ENCODE measurements at regions not wholly inside any gene's neighbourhood (a gene's known extent, or its start where the extent isn't known, plus 50 kb on each side); places are given as distances from the start of the nearest gene placed in this dataset.
"Not testable (repeated sequence)": the region's sequence is repeated elsewhere in the genome, so short reads cannot be mapped to it uniquely, and the experiment has no call there.

DNA sequence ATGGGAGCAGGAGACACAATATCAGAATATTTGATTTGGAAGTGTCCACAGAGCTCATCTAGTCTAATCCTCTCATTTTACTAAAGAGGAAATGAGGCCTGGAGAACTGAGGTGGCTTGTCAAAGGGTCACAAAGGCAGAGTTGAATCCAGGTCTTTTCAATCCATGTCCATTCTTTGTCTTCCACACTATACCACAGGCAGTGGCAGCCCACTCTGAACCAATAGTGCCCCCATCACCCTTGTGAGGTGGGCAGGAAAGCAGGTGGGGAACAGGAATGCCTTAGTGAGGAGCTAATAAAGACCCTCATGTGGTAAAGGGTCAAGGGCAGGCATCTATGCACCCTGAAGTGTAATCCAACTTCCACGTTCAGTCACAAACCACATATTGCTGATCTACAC, 134.8 kb upstream of the EGLN3 start:
- no peak for DNase-seq

DNA sequence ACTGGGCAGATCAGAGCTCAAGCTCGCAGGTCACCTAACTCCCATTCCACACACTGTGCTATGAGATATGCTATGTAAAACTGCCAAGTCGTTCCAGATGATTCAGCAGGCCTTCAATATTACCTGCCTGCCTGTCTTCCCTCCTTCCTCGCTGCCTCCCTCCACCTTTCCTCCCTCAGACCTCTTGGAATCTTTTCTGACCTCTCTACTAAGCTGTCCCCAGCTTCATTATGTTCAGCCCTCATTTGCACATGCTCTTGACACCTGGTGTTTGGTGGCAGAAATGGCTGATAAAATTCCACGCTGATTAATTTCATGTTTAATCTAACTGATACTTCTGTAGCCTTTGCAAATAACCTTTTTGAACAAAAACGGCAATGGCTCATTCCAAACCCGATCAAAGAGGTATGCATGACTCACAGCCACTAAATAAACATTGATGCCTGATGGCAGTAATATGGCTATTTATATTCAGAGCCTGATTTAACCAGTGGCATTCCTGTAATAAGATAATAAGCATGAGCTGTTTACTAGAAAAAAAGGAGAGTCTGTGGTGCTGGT, 130.8 kb upstream of the EGLN3 start:
- DNase-seq = peak; percentile 81

DNA sequence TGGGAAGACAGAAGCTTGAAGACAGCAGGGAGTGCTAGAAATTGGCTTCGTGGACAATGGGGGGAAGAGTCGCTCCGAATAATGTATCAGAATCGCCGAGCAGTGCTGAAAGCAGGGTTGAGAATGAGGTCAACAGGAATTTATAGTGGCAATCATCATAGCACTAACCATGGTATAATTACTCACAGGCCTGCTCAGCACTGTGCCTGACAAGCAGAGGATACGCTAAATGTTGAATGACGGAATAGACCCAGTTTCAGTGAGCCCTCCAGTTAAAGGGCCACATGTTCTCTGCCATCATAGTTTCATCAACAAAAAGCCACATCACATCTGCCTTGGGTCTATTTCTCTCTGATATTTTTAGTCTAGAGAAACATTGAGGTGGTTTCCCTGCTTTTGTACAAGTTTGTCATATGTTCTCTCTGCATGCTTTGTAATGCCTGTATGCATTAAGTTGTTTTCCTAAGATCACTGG, 130.3 kb upstream of the EGLN3 start:
- DNase-seq = no peak

DNA sequence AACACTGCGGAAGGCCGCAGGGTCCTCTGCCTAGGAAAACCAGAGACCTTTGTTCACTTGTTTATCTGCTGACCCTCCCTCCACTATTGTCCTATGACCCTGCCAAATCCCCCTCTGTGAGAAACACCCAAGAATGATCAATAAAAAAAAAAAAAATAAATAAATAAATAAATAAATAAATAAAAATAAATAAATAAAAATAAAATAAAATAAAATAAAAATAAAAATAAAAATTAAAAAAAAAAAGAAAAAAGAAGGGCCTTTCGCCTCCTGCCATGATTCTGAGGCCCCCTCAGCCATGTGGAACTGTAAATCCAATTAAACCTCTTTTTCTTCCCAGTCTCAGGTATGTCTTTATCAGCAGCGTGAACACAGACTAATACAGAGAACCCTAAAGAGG, 128.8 kb upstream of the EGLN3 start:
- DNase-seq = not testable (repeated sequence)

DNA sequence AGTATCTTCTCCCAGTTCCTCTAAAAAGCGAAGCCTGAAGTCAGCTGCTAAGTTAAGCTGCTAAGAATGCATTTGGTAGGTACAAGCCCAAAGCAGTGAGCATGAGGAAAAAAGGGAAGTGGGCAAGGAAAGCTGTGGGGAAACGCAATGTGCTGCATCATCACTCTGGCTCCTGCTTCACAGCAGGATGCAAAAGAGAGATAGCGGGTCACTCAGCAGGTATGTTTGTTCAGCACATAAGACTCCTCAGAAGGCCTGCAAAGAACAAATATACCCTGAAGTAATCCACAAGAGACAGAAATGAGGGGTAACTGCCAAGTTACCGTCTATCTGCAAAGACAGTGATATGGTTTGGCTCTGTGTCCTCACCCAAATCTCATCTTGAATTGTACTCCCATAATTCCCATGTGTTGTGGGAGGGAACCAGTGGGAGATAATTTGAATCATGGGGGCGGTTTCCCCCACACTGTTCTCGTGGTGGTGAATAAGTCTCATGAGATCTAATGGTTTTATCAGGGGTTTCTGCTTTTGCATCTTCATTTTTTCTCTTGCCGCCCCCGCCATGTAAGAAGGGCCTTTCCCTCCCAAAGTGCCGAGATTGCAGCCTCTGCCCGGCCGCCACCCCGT, 127.4 kb upstream of the EGLN3 start:
- DNase-seq = no peak

DNA sequence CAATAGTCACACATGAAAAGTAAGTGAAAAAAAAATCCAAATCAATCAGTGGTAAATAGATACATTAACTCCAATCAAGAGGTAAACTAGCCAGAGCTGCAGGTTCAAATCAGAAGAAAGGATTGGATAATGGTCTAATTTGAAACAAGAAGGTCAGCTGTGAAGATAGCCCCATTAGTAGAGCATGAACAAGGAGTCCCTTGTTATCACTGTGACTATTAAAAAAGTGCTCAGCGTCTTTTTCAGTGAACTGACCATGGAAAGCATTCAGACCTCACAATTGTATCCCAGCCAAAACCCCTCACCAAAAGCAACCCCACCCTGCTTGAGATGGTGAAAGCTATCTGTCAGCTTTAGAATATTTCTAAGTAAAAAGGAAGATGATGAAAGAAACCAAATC, 125.0 kb upstream of the EGLN3 start:
- DNase-seq = no peak

DNA sequence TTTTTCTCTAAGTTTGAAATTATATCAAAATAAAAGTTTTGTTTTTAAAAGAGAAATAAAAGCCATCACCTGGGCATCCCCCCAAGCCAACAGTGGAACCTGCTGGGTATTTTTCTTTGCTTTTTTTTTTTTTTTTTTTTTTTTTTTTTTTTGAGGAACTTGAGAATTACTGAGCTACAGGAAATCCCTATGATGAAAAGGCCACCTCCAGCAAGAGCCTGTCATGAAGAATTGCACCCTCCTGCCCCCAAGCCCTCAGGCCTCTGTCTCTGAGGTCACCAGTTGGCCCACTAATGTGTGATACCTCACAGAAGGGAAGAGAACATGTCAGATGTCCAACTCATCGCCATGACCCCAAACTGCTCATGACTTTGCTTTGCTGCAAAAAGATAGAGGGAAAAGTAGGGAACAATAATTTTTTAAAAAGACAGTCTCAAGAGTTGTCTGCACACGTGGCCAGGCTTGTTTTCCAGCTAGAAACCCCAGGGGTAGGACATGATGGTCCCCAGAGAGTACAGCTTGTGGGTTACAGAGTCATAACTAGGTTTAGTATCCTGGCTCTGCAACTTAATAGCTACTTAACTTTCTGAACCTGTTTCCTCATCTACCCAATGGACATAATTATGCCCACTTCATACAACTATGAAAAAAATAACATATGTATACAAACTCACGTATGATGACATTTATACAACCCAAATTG, 124.3 kb upstream of the EGLN3 start:
- no peak for DNase-seq

DNA sequence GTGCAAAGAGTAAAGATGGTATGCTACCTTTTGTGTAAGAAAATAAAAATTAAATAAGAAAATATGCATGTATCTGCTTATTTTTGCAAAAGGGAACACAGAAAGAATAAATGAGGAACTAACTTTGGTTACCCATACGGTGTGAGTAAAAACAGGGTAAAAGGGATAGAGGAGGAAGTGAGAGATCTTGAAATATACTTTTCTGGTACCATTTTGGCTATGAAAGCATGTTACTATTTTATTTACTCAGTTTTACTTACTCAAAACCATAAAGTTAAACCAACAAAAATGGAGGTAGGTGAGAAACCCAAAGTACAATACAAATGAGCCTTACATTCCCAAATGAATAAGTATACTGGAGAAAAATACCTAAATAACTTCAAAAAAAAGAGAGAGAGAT, 122.0 kb upstream of the EGLN3 start:
- DNase-seq = no peak

DNA sequence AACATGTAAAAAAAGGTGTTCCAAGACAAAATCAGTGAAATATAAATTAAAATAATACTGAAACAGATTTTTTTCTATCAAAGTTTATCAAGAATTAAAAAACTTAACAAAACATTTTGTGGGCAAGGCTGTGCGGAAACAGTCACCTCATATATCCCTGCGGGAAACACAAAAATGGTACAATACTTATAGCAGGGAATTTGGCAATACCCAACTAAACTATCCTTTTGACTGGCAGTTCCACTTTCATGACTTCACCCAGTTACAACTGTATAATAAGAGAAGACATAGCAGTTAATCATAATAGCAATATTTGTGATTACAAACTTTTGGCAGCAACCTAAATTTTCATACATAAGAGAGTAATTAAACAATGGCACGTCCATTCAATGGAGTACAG, 121.5 kb upstream of the EGLN3 start:
- no peak for DNase-seq

DNA sequence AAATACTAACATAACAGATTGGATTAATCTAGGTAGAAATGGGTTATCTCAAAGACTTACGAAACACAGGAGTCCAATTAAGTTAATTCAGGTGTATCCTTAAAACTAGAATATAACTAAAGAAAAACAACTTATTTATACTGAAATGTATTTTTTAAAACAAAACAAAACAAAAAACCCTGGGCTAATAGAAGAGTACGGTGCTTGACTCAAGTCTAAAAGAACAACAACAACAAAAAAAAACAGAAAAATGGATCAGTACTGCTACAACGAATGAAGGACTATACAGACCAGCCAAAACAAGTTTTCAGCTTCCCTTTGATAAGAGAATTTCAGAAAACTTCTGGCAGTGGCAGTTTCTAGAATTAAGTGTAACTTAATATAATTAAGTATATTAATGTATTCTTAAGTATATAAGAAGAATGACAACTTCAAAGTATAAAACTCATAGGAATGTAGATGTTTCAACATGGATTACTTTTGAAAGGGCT, 120.1 kb upstream of the EGLN3 start:
- no peak for DNase-seq

DNA sequence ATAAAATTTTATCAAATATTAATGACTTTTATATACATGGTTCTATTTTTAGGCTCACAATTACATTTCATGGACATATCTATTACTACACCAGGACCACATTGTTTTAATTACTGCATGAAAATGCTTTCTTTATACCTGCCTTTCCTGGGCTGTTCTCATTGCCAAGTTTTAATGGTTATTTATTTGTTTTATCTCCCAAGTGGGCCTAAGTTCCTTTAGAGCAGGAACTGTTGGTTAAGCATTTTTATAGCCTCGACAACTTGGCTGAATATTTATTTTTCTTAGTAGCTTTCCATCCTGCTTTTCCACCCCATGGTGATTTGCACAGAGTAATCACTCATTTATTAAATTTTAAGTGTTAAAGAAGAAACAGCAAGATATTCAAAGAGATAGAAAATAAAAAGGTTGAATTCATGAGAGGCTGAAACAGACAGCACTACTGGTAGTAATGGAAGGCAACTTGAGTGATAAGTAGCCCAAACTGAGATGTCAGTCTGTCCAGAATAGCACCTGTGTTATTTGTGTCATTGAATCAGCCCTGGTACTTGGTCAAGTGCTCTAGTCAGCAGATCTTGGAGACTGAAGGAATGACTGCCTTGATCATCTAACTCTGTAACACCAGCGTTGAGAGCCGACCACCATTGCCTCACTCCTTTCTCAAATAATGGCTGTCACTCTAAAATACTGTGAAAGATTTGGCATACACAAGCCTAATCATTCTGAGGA, 119.1 kb upstream of the EGLN3 start:
- DNase-seq = no peak

DNA sequence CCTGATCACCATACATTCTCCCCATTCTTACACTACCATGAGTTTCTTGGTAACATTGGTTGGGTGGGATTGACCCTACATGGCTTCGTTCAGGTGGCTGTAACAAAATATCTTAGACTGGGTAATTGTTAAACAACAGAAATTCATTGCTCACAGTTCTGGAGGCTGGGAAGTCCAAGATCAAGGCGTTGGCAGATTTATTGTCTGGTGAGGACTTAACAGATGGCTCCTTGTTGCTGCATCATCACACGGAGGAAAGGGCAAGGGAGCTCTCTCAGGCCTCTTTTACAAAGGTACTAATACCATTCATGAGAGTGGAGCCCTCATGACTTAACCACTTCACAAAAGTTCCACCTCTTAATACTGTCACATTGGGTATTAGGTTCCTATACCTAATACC, 116.7 kb upstream of the EGLN3 start:
- no peak for DNase-seq

DNA sequence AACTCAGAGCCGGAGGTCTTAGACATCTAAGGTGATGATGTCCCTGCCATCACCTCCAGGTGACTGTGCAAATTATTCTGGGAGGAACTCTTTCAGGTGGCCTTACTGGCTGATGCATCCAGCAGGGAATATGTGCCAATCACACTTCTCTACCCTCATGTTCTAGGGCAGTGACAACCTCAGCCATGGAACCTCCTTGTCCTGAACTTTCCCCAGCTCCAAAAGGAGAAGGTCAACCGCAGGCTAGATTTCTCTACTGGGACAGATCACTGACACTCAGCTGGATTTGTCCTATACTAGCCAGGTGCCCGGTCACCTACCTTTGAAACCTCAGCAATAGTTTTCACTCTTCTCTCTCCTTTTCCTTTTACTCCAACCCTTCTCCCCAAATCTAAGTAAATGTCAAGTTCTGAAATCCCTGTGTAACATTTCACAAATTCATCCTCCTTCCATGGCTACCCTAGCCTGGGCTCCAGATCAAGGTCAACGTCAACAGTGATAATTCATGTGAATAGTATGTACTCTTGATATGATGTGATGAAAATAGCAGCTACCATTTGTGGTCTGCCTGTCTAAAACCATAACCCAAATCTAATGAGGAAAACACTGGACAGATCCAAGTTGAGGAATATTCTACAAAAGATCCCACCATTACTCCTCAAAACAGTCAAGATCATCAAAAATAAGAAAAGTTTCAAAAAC, 115.0 kb upstream of the EGLN3 start:
- no peak for DNase-seq

DNA sequence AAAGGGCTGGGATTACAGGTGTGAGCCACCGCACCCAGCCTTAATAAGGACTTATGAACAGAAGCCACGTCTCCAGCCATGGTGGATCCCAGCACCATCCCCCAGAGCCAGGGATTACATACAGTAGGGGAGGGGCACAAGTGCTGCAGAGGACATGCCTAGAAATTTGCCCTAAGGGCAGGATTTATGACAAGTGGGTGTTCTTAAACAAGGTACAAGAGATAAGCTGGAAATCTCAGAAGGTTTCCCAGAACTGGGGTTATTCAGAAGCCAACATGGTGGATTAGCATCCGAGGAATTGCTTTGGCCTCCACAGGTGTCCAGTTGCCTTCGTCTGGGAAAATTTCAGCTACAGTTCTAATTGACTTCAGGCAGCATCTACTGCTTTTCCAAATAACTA, 114.4 kb upstream of the EGLN3 start:
- DNase-seq = no peak

DNA sequence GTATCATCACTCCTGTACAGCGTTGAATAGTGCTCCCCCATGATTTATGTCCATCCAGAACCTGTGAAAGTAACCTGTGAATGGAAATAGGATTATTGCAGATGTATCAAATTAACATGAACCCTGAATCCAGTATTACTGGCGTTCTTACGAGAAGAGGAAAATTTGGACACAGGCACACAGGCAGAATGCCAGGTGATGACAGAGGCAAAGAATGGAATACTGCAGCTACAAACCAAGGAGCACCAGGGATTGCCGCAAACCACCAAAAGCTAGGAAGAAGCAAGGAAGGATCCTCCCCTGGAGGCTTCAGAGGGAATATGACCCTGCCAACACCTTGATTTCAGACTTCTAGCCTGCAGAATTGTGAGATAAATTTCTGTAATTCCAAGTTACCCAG, 113.5 kb upstream of the EGLN3 start:
- no peak for DNase-seq

DNA sequence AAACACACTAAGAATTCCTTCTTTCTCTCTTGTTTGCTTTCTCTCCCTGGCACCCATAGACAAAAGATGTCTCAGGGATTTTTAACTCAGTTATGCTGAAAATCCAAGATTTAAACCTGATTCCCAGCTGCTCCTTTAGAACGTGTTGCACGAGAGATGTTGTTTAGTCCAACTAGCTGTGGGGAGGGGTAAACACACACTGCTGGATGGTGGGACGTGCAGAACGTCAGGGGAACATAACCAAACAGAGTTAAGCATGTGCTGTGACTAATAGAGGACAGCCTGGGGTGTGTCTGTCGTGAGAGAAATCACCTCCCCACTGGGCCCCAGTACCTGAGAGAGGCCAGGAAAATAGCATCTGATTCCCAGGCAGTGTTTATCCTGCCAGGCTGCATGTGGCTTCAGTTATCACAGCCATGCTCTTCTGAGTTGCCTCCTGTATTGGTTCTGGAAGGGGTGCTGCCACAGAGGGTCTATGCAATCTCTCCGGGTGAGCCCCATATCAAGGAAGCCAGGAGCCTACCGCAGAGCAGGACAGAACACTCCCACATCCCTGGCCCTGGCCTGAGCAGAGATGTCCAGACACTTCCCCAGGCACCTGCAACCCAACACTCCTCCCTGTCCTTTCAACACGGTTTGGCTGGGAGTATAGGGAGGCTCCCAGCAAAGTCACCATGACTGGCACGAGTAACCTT, 112.7 kb upstream of the EGLN3 start:
- no peak for DNase-seq

DNA sequence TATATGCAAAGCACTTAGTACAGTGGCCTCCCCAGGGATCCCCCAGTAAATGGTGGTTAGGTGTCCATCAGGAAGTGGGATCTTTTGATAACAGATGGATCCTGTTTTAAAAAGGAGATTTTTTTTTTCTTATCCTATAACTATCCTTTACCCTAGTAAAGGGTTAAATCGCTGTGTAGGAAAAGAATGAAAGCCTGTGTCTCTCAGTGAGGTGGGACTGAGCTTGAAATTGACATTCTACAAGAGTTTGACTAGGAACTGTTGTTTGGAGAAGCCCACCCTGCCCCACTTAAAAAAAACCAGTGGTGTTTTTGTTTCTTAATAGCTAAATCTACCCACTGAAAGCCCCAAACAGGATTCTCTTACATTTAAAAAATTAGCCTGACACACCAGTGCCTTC, 112.2 kb upstream of the EGLN3 start:
- DNase-seq = no peak

DNA sequence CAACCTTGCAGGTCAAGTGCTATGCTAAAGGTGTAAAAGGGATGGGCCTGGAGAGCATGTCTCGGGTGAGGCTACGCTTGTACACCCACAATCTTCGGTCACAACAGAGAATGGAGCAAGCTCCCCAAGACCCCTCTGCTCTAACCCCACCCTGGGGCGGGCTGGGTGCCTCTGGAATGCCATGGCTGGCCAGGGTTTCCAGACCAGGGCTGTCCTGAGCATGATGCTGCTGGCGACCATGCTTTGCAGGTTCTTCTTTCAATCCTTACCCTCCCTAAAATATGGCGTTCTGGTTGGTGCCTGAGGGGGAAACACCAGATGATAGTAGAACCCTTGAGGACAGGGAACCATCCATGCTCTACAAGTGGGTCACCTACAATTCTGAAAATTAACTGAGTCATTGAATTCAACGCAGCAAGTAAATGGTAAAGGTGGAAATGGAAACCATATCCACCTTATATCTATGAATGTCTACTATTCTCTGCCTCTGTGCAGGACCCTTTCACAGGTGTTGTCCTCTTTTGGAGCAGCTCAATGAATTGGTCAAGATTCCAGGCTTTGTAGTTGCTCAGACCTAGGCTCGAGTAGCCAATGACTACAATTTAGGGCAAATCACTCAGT, 111.6 kb upstream of the EGLN3 start:
- DNase-seq = no peak

DNA sequence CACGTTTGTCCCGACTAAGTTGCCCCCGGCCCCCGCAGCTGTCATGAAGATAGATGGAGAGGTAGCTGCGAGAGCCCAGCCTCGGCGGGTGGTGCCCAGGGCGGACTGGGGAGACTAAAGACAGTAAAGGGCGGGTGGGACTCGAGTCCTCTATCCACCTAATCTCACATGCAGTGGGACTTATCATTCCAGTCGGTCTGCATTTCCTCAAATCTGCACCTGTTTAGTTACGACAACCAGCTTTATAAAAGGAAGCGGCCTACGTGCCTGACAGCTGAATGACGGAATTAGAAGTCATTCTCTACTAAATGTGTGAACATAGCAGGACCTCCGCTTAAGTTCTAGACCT, 109.8 kb upstream of the EGLN3 start:
- no peak for DNase-seq

DNA sequence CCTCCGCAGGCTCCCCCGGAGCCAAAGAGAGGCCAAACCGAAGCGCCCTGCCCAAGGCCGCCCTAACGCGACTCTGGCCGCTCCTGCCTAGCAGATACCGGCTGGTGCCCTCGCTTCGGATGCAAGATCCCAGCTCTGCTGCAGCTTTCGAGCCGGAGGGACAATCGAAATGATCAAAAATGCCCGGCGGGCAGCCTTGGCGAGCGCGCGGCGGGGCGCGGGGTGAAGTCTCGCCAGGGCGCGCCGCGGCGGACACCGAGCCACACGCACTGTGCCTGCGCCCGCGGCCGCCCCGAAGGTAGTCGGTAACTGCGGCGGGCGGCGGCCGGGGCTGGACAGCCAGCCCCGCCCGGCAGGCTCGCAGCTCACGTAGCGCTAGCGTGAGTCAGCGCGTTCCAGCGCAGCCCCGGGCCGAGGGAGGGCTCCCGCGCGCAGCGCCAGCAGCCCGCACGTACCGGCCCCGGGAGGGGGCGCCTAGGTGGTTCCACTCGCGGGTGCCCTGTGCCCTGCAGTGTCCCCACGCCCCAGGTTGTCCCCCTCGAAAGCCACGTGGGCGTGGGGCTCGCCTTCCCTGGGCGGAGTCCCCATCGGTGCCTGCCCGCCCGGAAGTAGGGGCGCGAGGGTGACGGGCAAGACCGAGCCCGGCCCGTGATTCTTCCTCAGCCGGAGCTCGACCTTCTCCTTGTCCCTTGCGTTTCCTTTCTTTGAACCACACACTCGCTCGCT, 109.2 kb upstream of the EGLN3 start:
- DNase-seq = peak; percentile 80

All from NCI-H774 (cell line).